Eye (tissue), 1 donor: ENCODE measurements at regions not wholly inside any gene's neighbourhood (a gene's known extent, or its start where the extent isn't known, plus 50 kb on each side); places are given as distances from the start of the nearest gene placed in this dataset.
"Not testable (repeated sequence)": the region's sequence is repeated elsewhere in the genome, so short reads cannot be mapped to it uniquely, and the experiment has no call there.

ENCODE experiments used
- DNase-seq: peaks from one replicate; pipeline ENCODE4 v3.0.0-alpha.2; 2015

GRCh38 chr3:127520993-127521392 is 69.5 kb downstream of the TPRA1 start:
- no peak for DNase-seq

DNA sequence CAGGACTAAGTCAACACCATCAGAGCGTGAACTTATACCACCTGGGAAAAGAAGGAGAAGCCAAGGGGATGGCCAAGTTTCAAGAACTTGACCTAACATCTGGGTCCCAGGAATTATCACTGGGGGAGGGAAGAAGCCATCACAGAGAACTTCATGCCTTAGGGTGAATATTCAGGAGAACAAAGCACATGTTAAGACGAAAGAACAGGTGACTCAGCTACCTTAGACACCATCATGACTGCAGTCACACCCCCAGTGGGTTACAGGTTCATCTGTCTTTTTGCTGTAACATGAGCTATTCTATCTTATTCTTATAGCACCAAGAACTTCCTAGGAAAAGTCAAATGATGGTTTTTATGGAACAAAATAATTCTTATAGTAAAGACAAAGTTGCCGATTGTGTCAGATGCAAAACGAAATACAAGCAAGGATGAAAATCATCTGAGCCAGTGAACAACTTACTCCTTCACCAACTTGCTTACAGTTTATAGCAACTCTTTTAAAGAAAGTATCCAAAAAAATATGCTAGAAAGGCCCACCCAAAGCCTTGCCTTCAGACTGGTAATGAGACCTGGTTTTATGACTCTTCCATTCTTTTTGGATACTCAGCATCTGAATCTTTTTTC is 72.0 kb downstream of the TPRA1 start:
- no peak for DNase-seq

DNA sequence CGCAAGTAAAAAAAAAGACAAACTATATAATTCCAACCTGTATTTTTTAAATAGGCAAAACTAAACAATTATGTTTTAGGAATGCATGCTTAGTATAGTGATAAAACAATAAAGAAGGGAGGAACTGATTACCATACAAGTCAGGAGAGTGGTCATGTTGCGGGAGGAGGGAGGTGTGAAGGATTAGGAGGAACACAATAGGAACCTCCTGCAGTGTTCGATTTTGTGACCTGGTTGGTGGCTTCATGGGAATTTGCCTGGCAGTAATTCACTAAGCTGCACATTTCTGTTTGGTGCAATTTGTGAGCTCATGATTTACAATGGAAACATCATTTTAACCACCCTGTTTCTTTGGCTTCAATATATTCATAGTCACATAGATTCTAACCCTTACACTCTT is 78.3 kb downstream of the TPRA1 start:
- DNase-seq, result no peak

DNA sequence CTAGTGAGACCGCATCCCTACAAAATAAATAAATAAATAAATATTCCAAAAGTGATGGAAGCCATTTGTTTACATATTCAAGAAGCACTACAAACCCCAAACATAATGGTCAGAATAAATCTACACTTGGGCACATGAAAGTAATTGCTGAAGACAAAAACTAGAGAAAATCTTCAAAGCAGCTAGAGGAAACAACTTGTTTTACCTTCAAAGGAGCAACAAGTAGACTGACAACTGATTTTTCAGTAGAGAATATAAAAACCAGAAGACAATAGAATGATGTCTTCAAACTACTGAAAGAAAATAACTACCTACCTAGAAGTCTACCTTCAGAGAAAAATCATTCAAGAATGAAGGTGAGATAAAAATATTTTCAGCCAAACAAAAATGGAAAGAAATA is 89.4 kb downstream of the TPRA1 start:
- DNase-seq, result no peak

DNA sequence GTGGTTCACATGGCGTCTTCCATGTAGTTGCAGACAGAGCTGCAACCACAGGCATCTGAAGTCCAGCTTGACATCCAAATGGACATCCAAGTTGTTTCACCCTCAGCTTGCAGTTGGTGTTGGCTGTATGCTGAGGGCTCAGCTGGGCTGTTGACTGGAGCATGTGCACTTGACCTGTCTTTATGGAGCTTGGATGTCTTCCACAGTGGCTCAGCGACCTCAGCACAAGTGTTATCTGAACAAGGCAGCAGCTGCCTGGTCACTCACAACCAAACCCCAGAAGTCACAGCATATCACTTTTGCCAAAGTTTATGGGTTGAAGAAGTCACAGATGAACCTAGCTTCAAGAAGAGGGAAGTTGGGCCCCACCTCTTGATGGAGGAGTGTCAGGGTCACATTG is 92.9 kb downstream of the TPRA1 start:
- DNase-seq, result no peak

DNA sequence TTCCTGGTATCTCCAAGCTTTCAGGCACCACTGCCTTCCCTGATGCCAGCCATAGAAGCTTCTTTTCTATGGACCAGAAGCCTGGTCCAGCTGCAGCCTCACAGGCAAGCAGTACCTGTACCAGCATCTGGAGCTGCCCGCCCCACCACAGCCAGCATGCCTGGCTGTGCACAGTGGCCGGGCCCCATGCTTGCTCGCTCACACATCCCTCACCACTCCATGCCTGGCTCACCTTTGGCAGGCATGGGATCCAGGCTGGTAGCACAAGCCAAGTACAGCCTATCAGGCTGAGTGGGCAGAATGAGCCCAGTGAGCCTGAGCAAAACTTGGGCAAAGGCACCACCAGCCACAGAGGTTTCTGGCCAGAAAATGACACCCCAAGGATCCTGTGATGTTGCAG is 93.4 kb downstream of the TPRA1 start:
- DNase-seq, result no peak

DNA sequence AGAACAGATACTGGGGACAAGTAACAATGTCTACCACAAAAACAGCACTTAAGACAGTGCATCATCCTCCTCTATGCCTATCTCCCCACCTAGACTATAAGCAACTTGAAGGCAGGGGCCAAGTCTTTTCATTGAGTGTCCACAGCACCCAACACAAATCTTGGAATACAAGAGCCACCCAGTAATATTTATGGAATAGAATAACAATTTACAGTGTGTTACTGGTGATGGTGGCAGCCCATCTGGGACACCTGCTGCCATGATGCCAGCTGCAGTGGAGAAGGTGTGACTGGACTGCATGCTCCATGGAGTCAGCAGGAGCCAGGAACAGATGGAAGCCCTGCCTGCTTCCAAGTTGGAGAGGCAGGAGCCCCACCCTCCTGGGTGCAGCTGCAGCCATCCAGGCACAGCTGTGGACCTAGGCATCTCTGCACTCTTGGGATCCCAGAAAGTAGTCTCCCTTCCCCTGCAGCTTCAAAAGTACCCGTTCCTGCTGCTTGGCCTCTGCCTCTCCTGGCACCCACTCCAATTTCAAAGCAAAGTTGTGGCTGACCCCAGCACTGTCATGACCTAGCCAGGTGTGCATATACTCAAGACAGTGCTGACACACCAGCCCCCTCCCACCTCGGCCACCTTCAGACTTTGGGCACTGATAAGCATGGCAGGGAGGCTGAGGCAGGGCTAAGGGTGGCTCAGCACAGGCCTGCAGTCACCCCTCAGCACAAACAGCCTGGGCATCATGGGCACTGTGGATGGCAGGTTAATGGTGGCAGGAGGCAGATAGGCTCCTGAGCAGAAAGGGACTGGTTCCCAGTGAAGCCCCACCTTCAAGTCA is 94.5 kb downstream of the TPRA1 start:
- no peak for DNase-seq

- DNase-seq, result no peak
These were observed 96.4 kb downstream of the TPRA1 start for GRCh38 chr3:127493924-127494646.

DNA sequence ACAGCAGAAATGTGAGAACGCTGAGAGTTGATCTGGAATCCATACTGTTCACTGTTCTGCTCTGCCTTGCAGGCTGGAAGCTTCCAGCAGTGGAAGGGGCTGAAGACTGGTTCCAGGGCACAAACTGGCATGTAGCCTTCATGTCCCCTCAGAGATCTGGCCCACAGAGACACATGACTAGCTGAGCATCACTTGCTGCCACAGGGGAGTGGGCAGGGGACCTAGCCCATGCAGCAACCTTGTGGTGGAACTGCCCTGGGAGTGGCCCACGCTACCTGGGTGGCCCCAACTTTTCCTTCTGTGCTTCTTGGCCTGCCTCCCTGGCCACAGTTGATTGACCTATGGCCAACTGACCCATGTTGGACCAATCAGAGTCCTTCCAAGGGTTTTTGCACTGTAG is 98.1 kb downstream of the TPRA1 start:
- DNase-seq, result no peak

- DNase-seq, result no peak
These were observed 98.6 kb downstream of the TPRA1 start for GRCh38 chr3:127491909-127492308.

GRCh38 chr3:127491323-127491722 is 99.2 kb downstream of the TPRA1 start:
- no peak for DNase-seq

- not testable (repeated sequence) for DNase-seq
These were observed 99.6 kb downstream of the TPRA1 start for GRCh38 chr3:127491024-127491305.

- no peak for DNase-seq
These were observed 100.1 kb downstream of the TPRA1 start for GRCh38 chr3:127490271-127491023.

DNA sequence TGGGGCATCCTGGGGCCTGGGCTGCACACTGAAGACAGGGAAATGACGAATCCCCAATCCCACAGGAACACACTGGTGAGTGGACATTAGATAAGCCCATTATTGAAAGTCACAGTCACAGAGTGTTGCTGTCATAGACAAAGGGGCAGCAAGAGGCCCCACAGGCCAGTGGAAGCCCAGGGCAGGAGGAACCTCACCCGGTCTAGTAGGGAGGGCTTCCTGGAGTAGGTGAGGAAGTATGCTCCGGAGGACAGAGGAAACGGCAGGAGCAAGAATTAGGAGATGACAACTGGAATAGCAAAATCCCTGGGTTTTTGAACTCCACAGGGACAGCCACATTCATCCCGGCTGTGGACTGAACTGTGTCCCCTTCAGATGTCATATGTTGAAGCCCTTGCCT is 101.2 kb downstream of the TPRA1 start:
- DNase-seq, result no peak

- no peak for DNase-seq
These were observed 101.8 kb downstream of the TPRA1 start for GRCh38 chr3:127488740-127489139.

DNA sequence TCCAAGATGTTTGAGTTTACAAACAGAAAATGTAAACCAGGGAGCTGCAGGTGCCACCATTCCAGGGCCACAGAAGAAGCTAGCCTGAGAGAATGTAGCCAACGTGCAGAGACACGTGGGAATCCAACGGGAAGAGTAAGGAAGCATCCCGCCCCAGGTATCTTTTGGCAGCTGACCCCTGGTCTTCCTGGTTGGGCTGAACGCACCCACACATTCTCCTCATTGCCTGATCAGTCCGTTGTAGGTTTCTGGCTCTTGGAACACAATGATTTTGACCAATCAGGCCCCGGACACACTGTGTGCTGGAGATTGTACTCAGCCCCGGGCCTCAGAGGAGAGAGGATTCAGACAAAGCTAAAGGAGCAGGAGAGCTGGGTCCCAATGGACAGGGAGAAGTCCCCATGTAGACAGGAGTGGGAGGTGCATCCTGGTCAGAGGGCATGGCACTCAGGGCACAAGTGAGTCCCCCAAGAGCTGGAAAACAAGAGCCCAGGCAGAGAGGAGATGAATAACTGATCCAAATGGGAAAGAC is 102.3 kb downstream of the TPRA1 start:
- DNase-seq, result no peak

DNA sequence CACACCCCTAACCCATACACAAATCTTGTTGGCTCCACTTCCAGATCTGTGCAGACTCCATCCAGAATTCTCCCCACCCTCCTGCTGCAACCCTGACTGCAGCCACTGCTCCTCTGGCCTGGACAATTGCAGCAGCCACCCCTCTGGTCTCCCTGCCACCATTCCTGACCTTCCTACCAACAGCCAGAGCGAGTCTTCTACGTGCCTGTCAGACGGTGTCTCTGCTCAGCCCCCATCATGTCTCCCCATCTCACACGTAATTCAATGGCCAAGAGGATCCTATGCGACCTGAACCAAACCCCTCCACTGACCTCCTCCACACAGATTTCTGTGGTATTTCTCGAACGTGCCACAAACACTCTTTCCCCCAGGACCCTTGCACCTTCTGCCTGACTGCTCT is 103.3 kb downstream of the TPRA1 start:
- no peak for DNase-seq

GRCh38 chr3:127486321-127486944 is 104.1 kb downstream of the TPRA1 start:
- DNase-seq, result no peak

DNA sequence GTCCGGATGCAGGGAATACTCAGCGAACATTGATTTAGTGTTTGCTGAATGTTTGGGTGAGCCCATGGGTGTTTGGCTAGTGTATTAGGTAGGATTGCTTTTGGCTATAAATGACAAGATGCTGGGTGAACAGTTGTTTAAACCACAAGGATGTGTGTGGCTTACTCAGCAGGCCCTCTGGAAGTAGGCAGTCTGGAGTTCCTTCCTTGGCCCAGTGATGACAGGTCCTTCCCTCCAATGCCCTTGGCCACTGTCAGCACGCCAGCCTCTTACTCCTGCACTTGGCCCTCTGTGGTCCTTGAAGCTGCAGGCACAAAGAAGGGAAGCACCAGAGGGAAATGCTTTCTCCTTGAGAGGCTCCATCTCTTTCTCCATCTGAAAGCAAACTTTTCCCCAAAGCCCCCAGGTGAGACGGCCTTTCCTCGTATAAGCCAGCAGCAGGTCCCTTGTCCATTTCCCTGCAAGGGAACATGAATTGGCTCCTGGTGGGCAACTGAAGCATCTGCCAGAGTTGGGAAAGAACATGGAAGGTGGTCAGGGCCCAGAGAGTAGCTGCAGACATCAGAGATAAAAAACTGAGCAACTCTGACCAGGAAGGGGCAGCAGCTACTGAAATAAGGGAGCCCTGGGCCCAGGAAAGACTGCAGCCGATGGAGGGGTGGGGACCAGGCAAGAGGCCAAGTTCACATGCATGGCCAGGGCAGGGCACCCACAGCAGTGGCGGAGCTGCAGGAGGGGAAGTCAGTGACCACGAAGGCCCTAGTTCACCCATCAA is 105.0 kb downstream of the TPRA1 start:
- DNase-seq, result no peak

DNA sequence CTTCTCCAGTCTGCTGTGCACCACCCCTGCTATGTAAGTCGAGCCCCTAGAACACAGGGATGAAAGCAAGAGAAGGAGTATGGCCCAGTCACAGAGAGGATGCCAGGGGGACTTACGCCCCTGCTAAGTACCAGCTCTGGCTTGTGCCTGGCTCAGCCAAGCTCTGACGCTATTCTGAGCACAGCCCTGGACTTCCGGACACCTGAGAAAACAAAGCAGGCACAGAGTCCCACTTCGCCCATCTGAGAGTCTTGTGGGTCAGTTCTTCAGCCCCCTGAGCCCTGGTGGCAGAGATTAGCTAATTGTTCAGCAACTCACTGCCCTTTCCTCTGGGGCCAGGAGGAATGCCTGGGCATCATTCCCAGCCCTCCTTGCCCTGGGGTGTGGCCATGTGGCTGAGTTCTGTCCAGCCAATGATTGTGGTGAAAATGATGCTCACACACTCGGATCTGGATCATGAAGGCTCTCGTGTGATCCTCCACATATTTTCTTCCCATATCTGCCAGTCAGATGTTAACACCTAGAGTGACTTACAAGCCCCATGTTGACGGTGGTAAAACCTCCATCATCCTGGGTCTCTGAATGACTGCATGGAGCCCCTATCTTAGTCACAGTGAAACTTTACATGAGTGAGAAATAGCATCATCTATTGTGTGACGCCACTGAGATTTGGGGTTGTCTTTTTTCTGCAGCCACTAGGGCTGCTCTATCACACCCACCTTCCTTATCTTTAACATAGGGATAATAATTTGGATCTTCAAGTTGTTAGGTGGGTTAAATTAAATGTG is 105.7 kb downstream of the TPRA1 start:
- no peak for DNase-seq
